ENCODE measurements at regions not wholly inside any gene's neighbourhood (a gene's known extent, or its start where the extent isn't known, plus 50 kb on each side); places are given as distances from the start of the nearest gene placed in this dataset.

DNA sequence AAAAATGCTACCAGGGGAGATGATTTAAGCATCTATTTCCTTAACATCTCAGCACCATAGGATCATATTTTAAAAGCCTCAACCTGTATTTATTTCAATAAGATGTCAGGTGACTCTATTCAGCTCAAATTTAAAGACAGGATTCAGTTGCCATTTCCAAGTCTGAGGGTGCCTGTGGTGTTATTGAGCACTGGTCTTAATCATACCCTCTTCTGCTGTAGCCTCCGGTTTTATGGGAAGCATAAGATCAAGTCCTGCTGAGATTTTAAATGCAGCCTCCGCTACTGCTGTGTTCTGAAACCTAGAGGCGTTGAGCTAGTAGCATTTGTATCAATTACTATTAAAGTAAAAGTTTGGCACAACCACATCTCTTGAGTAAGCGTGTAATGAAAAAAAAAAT is 185.7 kb upstream of the NWD2 start:
- no peaks in the 10 kb centered on the region for H3K36me3 ChIP-seq (replicated peaks)
- in situ Hi-C loops (cut with HindIII; ENCODE audit: low pct_ligation_motif_present, low sequenced_read_pairs), result no loop called here
- H3K4me3 ChIP-seq (ENCODE audit: low read depth, low read length), result no peak overlapping the region
- no peak overlapping the region for H3K27ac ChIP-seq
- no peak for DNase-seq
- no peaks in the 10 kb centered on the region for H3K27me3 ChIP-seq (replicated peaks)
- TF ChIP-seq, protein P1, sequence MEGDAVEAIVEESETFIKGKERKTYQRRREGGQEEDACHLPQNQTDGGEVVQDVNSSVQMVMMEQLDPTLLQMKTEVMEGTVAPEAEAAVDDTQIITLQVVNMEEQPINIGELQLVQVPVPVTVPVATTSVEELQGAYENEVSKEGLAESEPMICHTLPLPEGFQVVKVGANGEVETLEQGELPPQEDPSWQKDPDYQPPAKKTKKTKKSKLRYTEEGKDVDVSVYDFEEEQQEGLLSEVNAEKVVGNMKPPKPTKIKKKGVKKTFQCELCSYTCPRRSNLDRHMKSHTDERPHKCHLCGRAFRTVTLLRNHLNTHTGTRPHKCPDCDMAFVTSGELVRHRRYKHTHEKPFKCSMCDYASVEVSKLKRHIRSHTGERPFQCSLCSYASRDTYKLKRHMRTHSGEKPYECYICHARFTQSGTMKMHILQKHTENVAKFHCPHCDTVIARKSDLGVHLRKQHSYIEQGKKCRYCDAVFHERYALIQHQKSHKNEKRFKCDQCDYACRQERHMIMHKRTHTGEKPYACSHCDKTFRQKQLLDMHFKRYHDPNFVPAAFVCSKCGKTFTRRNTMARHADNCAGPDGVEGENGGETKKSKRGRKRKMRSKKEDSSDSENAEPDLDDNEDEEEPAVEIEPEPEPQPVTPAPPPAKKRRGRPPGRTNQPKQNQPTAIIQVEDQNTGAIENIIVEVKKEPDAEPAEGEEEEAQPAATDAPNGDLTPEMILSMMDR (IDR thresholded peaks at IDR 0.05; ENCODE audit: low read depth, low read length, missing control alignments), result no peak

DNA sequence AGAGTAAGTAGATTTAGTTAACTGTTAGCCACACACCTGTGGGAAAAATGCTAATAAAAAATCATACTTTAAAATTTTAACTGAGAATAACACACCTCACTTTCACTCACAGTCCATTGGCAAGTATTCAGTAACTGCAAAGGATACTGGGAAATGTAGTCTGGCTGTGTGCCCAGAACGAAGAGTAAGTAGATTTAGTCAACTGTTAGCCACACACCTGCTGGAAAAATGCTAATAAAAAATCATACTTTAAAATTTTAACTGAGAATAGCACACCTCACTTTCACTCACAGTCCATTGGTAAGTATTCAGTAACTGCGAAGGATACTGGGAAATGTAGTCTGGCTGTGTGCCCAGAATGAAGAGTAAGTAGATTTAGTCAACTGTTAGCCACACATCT is 178.4 kb upstream of the NWD2 start:
- no peak overlapping the region for H3K4me3 ChIP-seq (ENCODE audit: low read depth, low read length)
- no peaks in the 10 kb centered on the region for H3K27me3 ChIP-seq (replicated peaks)
- DNase-seq, result no peak
- no peaks in the 10 kb centered on the region for H3K36me3 ChIP-seq (replicated peaks)
- in situ Hi-C loops (cut with HindIII; ENCODE audit: low pct_ligation_motif_present, low sequenced_read_pairs), result no loop called here
- TF ChIP-seq, protein P1 (IDR thresholded peaks at IDR 0.05; ENCODE audit: low read depth, low read length, missing control alignments), result no peak
- no peak overlapping the region for H3K27ac ChIP-seq

DNA sequence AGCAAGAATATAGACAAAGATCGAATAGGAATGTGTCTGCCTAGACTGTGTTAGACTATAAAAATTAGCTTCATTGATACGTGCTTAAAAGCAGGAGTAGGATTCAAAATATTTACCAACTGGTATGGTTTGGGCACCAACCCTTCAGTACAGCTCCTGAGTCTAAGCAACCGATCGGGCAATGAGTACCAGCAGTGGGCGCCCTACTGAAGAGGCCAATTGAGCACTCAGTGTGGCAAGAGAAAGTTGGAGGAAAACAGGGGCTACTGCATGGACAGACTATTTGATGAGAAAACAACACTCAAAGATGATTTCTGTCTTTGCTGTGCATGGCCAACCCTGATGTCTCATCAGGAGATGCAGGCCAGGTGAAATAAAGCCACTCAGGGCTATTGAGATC is 176.0 kb upstream of the NWD2 start:
- TF ChIP-seq, protein P1 (IDR thresholded peaks at IDR 0.05; ENCODE audit: low read depth, low read length, missing control alignments), result no peak
- Histone ChIP-seq H3K27ac (no peak overlapping the region), H3K36me3 (replicated peaks) (no peaks in the 10 kb centered on the region), H3K27me3 (replicated peaks) (no peaks in the 10 kb centered on the region), H3K4me3 (ENCODE audit: low read depth, low read length) (no peak overlapping the region)
- no peak for DNase-seq
- in situ Hi-C loops (cut with HindIII; ENCODE audit: low pct_ligation_motif_present, low sequenced_read_pairs), result no loop called here

DNA sequence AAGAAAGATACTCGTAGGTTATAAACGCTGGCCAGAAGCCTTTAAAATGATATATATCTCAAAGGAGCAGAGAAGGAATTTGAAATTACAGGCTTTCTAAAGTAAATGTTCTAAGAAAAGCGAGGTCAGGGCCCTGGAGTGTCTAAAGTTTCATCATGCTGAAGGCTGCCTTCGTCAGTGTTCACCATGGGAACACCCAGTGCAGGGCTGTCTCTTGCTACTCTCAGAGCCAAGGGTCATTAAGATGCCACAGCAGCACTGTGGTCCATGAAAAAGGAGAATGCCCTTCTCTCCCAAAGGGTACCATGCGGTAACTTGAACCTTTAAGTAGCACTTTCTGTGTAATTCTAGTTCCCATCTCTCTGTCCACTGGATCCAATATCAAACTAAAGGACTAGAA is 174.5 kb upstream of the NWD2 start:
- Histone ChIP-seq H3K4me3 (ENCODE audit: low read depth, low read length) (no peak overlapping the region), H3K36me3 (replicated peaks) (no peaks in the 10 kb centered on the region), H3K27me3 (replicated peaks) (no peaks in the 10 kb centered on the region), H3K27ac (no peak overlapping the region)
- no peak for DNase-seq
- TF ChIP-seq, protein P1 (IDR thresholded peaks at IDR 0.05; ENCODE audit: low read depth, low read length, missing control alignments), result no peak
- in situ Hi-C loops (cut with HindIII; ENCODE audit: low pct_ligation_motif_present, low sequenced_read_pairs), result no loop called here

DNA sequence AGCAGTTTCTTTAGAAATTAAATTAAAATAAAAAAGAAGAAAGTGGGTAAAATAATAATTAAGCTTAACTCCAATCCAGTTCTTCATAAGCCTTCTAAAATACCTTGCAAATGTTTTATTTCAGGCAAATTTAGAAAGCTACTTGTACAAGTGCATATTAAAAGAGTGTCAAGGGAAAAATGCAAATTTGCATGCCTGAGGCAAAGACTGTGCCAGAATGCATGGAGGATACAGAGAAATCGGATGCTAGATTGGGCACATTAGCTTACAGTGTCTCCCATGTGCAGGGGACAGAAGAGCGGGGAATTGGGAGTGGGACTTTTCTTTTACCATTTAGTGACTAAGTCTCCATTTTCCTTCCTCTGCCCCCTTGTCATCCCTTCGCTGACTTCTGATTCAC is 173.0 kb upstream of the NWD2 start:
- TF ChIP-seq, protein P1 (IDR thresholded peaks at IDR 0.05; ENCODE audit: low read depth, low read length, missing control alignments), result no peak
- Histone ChIP-seq H3K27ac (no peak overlapping the region), H3K27me3 (replicated peaks) (no peaks in the 10 kb centered on the region), H3K4me3 (ENCODE audit: low read depth, low read length) (no peak overlapping the region), H3K36me3 (replicated peaks) (no peaks in the 10 kb centered on the region)
- DNase-seq, result no peak
- in situ Hi-C loops (cut with HindIII; ENCODE audit: low pct_ligation_motif_present, low sequenced_read_pairs), result no loop called here

DNA sequence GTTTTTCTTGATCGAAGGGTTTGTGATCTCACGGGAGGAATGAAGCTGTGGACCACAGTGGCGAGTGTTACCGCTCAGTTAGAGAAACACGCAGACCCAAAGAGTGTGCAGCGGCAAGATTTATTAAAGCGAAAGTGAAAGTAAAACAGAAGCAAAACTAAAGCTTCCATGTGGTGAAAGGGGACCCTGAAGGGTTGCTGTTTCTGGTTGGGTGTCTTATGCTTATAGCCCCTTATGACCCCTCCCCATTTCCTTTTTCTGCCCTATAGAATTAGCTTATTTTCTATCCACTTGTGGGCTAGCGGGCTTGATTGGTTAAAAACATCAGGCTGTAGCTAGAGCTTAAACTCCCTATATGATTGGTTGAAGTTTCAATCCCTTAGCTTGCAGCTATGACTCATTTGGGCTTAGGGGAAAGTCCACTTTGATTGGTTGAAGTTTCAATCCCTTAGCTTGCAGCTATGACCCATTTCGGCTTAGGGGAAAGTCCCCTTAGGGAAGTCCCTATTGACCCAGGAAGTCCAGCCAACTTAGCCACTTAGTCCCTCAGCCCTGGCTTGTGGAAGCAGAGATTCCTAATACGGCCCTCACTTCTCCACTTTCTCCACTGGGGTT is 171.2 kb upstream of the NWD2 start:
- Histone ChIP-seq H3K4me3 (ENCODE audit: low read depth, low read length) (no peak overlapping the region), H3K27me3 (replicated peaks) (no peaks in the 10 kb centered on the region), H3K36me3 (replicated peaks) (no peaks in the 10 kb centered on the region), H3K27ac (no peak overlapping the region)
- in situ Hi-C loops (cut with HindIII; ENCODE audit: low pct_ligation_motif_present, low sequenced_read_pairs), result no loop called here
- no peak for DNase-seq
- TF ChIP-seq, protein P1 (IDR thresholded peaks at IDR 0.05; ENCODE audit: low read depth, low read length, missing control alignments), result no peak

Data from brain microvascular endothelial cell (primary cell).